B cell (primary cell): ENCODE measurements at regions not wholly inside any gene's neighbourhood (a gene's known extent, or its start where the extent isn't known, plus 50 kb on each side); places are given as distances from the start of the nearest gene placed in this dataset.

Experiments
- EZH2 ChIP-seq: IDR thresholded peaks from 2 replicates; pipeline ENCODE4 v1.6.1; 2012; ENCODE audit warnings: borderline replicate concordance, low read depth, mild to moderate bottlenecking, moderate library complexity, low read length; ENCODE audit not compliant: insufficient read depth, poor library complexity, severe bottlenecking
- TF ChIP-seq, protein P1 (sequence below): fragments of 200-600 bp; IDR thresholded peaks from one replicate; pipeline ENCODE4 v1.8.0; 2022; ENCODE audit warnings: antibody characterized with exemption, mild to moderate bottlenecking

GRCh38 chr15:39432026-39432425 is 148.9 kb upstream of the THBS1 start:
- TF ChIP-seq, protein P1, sequence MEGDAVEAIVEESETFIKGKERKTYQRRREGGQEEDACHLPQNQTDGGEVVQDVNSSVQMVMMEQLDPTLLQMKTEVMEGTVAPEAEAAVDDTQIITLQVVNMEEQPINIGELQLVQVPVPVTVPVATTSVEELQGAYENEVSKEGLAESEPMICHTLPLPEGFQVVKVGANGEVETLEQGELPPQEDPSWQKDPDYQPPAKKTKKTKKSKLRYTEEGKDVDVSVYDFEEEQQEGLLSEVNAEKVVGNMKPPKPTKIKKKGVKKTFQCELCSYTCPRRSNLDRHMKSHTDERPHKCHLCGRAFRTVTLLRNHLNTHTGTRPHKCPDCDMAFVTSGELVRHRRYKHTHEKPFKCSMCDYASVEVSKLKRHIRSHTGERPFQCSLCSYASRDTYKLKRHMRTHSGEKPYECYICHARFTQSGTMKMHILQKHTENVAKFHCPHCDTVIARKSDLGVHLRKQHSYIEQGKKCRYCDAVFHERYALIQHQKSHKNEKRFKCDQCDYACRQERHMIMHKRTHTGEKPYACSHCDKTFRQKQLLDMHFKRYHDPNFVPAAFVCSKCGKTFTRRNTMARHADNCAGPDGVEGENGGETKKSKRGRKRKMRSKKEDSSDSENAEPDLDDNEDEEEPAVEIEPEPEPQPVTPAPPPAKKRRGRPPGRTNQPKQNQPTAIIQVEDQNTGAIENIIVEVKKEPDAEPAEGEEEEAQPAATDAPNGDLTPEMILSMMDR: no peak
- no peak for TF ChIP-seq EZH2
